WTC11 (cell line): ENCODE measurements at regions not wholly inside any gene's neighbourhood (a gene's known extent, or its start where the extent isn't known, plus 50 kb on each side); places are given as distances from the start of the nearest gene placed in this dataset.

ENCODE experiments used
- ATAC-seq: fragments of 200-7000 bp; cut with Tn5 transposase; 2 replicates; pipeline ENCODE4 v1.10.0; 2021; ENCODE audit warnings: mild to moderate bottlenecking, moderate library complexity
- CTCF ChIA-PET: fragments of 300-600 bp; sonication (Branson Sonifier 250); formaldehyde crosslinking; loops from one replicate; lab custom pipeline; 2021; ENCODE audit warnings: antibody characterized with exemption; lab: Charles Lee
- POLR2A ChIA-PET: fragments of 350-600 bp; sonication (Branson Sonifier 250); formaldehyde crosslinking; loops from one replicate; lab custom pipeline; 2021; ENCODE audit warnings: antibody characterized with exemption; lab: Charles Lee
- DNase-seq: peaks from one replicate; pipeline ENCODE4 v3.0.0; 2021; ENCODE audit warnings: low spot score
- H3K27ac Mint-ChIP-seq: 2 replicates; pipeline ENCODE4 v1.8.0; 2021; ENCODE audit warnings: mixed read lengths
- H3K27me3 Mint-ChIP-seq: 2 replicates; pipeline ENCODE4 v1.8.0; 2021; ENCODE audit warnings: low read depth, mild to moderate bottlenecking, moderate library complexity, mixed read lengths
- H3K36me3 Mint-ChIP-seq: 2 replicates; pipeline ENCODE4 v1.8.0; 2021; ENCODE audit warnings: mixed read lengths
- H3K4me1 Mint-ChIP-seq: 2 replicates; pipeline ENCODE4 v1.8.0; 2022; ENCODE audit warnings: mixed read lengths
- H3K4me3 Mint-ChIP-seq: 2 replicates; pipeline ENCODE4 v1.8.0; 2021; ENCODE audit warnings: mild to moderate bottlenecking, moderate library complexity, mixed read lengths
- H3K9me3 Mint-ChIP-seq: 2 replicates; pipeline ENCODE4 v1.8.0; 2021; ENCODE audit warnings: mixed read lengths
- AR ChIP-seq: fragments of 250-450 bp; sonication (Bioruptor Pico); IDR thresholded peaks from 2 replicates; pipeline ENCODE4 v1.9.0; 2021; ENCODE audit warnings: mild to moderate bottlenecking
- ATF3 ChIP-seq: sonication (generic); formaldehyde crosslinking; conservative IDR thresholded peaks from 2 replicates; pipeline ENCODE4 v1.8.1; 2022; ENCODE audit warnings: mild to moderate bottlenecking, missing genetic modification reagents
- CDX4 ChIP-seq: fragments of 250-450 bp; sonication (Bioruptor Pico); IDR thresholded peaks from 2 replicates; pipeline ENCODE4 v1.9.0; 2021; ENCODE audit warnings: moderate library complexity, mild to moderate bottlenecking, inconsistent platforms, borderline replicate concordance
- CREM ChIP-seq: sonication (generic); formaldehyde crosslinking; IDR thresholded peaks from 2 replicates; pipeline ENCODE4 v1.8.1; 2022; ENCODE audit warnings: mild to moderate bottlenecking, missing genetic modification reagents, moderate library complexity
- E2F5 ChIP-seq: sonication (generic); formaldehyde crosslinking; IDR thresholded peaks from 2 replicates; pipeline ENCODE4 v1.8.1; 2022; ENCODE audit warnings: mild to moderate bottlenecking, moderate library complexity, missing genetic modification reagents
- FOXP4 ChIP-seq: sonication (generic); formaldehyde crosslinking; IDR thresholded peaks from 2 replicates; pipeline ENCODE4 v1.8.0; 2022; ENCODE audit warnings: mild to moderate bottlenecking, missing genetic modification reagents
- NFATC4 ChIP-seq: fragments of 250-450 bp; sonication (Bioruptor Pico); IDR thresholded peaks from 2 replicates; pipeline ENCODE4 v1.9.0; 2021; ENCODE audit warnings: mild to moderate bottlenecking
- PRDM15 ChIP-seq: sonication (generic); formaldehyde crosslinking; IDR thresholded peaks from 2 replicates; pipeline ENCODE4 v1.8.0; 2022; ENCODE audit warnings: missing genetic modification reagents
- ZNF219 ChIP-seq: sonication (generic); formaldehyde crosslinking; IDR thresholded peaks from 2 replicates; pipeline ENCODE4 v1.8.0; 2023; ENCODE audit warnings: missing genetic modification reagents, mild to moderate bottlenecking, borderline replicate concordance
- ZNF232 ChIP-seq: sonication (generic); formaldehyde crosslinking; IDR thresholded peaks from 2 replicates; pipeline ENCODE4 v1.8.0; 2022; ENCODE audit warnings: mild to moderate bottlenecking, missing genetic modification reagents
- ZNF396 ChIP-seq: fragments of 250-450 bp; sonication (Bioruptor Pico); IDR thresholded peaks from 2 replicates; pipeline ENCODE4 v1.8.0; 2021; ENCODE audit warnings: mild to moderate bottlenecking, moderate library complexity, borderline replicate concordance
- ZNF416 ChIP-seq: fragments of 250-450 bp; sonication (Bioruptor Pico); IDR thresholded peaks from 2 replicates; pipeline ENCODE4 v1.9.0; 2021; ENCODE audit warnings: mild to moderate bottlenecking, inconsistent platforms
- TF ChIP-seq, protein P1 (sequence below): sonication (generic); formaldehyde crosslinking; IDR thresholded peaks from 2 replicates; pipeline ENCODE4 v1.8.0; 2022; ENCODE audit warnings: mild to moderate bottlenecking, missing genetic modification reagents
- TF ChIP-seq, protein P2 (sequence below): sonication (generic); formaldehyde crosslinking; IDR thresholded peaks from 2 replicates; pipeline ENCODE4 v1.8.1; 2023; ENCODE audit warnings: mild to moderate bottlenecking, missing genetic modification reagents, borderline replicate concordance
- TF ChIP-seq, protein P3 (sequence below): sonication (generic); formaldehyde crosslinking; IDR thresholded peaks from 2 replicates; pipeline ENCODE4 v1.8.0; 2023; ENCODE audit warnings: missing genetic modification reagents

DNA sequence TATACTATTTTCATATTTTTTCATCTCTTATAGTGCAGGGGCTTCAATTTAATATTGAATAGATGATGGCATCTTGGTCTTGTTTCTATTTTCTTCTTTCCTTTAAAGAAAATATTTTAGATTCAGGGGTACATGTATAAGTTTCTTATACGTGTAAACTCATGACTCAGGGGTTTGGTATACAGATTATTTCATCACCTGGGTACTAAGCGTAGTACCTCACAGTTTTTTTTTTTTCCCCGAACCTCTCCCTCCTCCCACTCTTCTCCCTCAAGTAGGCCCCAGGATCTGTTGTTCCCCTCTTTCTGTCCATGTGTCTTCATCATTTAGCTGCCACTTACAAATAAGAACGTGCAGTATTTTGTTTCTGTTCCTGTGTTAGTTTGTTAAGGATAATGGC, 172.6 kb downstream of the TMTC3 start (continued):
- no peak for TF ChIP-seq AR (CRISPR knock-in tag)
- TF ChIP-seq CREM (CRISPR knock-in tag): no peak
- TF ChIP-seq ZNF416 (CRISPR knock-in tag): no peak
- TF ChIP-seq, protein P1, sequence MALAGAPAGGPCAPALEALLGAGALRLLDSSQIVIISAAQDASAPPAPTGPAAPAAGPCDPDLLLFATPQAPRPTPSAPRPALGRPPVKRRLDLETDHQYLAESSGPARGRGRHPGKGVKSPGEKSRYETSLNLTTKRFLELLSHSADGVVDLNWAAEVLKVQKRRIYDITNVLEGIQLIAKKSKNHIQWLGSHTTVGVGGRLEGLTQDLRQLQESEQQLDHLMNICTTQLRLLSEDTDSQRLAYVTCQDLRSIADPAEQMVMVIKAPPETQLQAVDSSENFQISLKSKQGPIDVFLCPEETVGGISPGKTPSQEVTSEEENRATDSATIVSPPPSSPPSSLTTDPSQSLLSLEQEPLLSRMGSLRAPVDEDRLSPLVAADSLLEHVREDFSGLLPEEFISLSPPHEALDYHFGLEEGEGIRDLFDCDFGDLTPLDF: no peak

DNA sequence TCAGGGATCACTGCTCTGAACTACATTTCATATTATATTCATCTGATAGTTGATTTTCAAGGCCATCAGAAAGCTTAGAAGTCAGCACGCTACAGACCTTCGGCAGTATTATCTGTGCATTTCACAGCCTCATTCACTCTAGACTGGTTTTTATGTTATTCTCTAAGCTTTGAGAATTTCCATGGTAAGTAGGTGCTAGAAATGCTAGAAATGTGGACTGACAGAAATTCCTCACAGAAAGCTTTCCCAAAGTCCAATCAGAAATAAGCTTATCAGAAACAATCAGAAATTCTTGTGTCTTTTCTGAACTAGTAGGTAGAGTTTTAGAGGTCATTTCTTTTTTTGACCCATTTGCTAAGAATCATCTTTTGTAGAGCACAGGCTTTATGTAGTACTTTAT, 176.6 kb downstream of the TMTC3 start:
- POLR2A ChIA-PET: no interaction called here
- ATAC-seq: no peak
- no peak for DNase-seq
- Mint-ChIP-seq H3K4me1 (no peaks in the 10 kb centered on the region), H3K9me3 (0 out of 2 replicates have a peak, but pooled peaks cover 3% of the 10 kb centered on the region), H3K27me3 (no peaks in the 10 kb centered on the region), H3K36me3 (no peaks in the 10 kb centered on the region), H3K4me3 (no peak overlapping the region), H3K27ac (no peak overlapping the region)
- TF ChIP-seq PRDM15 (CRISPR knock-in tag) (no peak), NFATC4 (CRISPR knock-in tag) (no peak), ZNF232 (no peak)
- TF ChIP-seq, protein P2, sequence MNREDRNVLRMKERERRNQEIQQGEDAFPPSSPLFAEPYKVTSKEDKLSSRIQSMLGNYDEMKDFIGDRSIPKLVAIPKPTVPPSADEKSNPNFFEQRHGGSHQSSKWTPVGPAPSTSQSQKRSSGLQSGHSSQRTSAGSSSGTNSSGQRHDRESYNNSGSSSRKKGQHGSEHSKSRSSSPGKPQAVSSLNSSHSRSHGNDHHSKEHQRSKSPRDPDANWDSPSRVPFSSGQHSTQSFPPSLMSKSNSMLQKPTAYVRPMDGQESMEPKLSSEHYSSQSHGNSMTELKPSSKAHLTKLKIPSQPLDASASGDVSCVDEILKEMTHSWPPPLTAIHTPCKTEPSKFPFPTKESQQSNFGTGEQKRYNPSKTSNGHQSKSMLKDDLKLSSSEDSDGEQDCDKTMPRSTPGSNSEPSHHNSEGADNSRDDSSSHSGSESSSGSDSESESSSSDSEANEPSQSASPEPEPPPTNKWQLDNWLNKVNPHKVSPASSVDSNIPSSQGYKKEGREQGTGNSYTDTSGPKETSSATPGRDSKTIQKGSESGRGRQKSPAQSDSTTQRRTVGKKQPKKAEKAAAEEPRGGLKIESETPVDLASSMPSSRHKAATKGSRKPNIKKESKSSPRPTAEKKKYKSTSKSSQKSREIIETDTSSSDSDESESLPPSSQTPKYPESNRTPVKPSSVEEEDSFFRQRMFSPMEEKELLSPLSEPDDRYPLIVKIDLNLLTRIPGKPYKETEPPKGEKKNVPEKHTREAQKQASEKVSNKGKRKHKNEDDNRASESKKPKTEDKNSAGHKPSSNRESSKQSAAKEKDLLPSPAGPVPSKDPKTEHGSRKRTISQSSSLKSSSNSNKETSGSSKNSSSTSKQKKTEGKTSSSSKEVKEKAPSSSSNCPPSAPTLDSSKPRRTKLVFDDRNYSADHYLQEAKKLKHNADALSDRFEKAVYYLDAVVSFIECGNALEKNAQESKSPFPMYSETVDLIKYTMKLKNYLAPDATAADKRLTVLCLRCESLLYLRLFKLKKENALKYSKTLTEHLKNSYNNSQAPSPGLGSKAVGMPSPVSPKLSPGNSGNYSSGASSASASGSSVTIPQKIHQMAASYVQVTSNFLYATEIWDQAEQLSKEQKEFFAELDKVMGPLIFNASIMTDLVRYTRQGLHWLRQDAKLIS (CRISPR knock-in tag): no peak
- CTCF ChIA-PET: no interaction called here

DNA sequence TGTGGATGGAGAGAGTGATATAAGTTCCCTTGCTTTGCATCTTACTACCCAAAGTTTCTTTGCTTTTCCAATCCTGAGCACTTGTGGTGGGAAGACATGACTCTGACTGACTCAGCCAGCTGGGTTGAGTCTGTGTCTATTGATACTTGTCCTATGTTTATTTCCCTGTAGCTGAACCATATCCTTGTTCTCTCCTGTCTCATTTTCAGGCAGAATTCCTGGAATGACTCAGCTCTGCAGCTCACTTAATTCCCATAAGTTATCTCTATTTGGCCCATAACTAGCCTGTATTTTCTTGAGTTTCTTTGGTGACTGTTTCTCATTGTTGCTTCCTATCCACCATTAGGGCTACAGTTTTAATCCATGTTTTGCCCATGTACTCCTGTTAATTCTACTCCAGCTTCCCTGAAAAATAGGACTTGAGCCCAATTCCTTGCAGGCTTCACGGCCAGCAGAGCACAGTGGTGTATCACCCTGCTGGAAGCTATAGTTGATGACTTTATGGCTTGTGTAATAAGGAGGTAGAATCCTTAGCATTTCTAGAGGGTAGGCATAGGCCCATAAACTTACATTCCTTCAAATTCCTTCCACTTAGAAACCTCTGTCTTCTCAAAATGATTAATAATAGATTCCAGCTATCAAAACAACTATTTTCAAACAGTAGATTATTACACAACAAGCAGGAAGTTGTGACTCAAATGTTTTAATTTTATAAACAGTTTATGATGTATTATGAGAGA, 183.1 kb downstream of the TMTC3 start:
- H3K4me3 Mint-ChIP-seq: no peak overlapping the region
- no peaks in the 10 kb centered on the region for H3K27me3 Mint-ChIP-seq
- CTCF ChIA-PET: no interaction called here
- H3K36me3 Mint-ChIP-seq: no peaks in the 10 kb centered on the region
- no peak overlapping the region for H3K27ac Mint-ChIP-seq
- POLR2A ChIA-PET: interaction anchor here (0.6 kb wide), 1 partner anchor 483 kb away, joined by 3 read pairs; no protein-coding TSS in a partner anchor
- no peaks in the 10 kb centered on the region for H3K4me1 Mint-ChIP-seq
- ATAC-seq (no peak), DNase-seq (no peak)
- 0 out of 2 replicates have a peak, but pooled peaks cover 3% of the 10 kb centered on the region for H3K9me3 Mint-ChIP-seq
- TF ChIP-seq ZNF219 (no peak), E2F5 (CRISPR knock-in tag) (no peak), ZNF396 (CRISPR knock-in tag) (no peak), ATF3 (no peak), FOXP4 (CRISPR knock-in tag) (no peak), CDX4 (CRISPR knock-in tag) (no peak)
- TF ChIP-seq, protein P3, sequence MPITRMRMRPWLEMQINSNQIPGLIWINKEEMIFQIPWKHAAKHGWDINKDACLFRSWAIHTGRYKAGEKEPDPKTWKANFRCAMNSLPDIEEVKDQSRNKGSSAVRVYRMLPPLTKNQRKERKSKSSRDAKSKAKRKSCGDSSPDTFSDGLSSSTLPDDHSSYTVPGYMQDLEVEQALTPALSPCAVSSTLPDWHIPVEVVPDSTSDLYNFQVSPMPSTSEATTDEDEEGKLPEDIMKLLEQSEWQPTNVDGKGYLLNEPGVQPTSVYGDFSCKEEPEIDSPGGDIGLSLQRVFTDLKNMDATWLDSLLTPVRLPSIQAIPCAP (CRISPR knock-in tag): no peak
